Progenitor cell of endocrine pancreas (in vitro differentiated cells): ENCODE measurements at regions not wholly inside any gene's neighbourhood (a gene's known extent, or its start where the extent isn't known, plus 50 kb on each side); places are given as distances from the start of the nearest gene placed in this dataset.

Experiments
- DNase-seq: peaks from one replicate; pipeline ENCODE4 v3.0.0; 2021; ENCODE audit warnings: low spot score; ENCODE audit not compliant: unreplicated experiment
- H3K27ac Mint-ChIP-seq: 2 replicates; pipeline ENCODE4 v1.8.0; 2021; ENCODE audit warnings: mild to moderate bottlenecking, moderate library complexity, mixed read lengths
- H3K27me3 Mint-ChIP-seq: 2 replicates; pipeline ENCODE4 v1.8.0; 2021; ENCODE audit warnings: mixed read lengths
- H3K36me3 Mint-ChIP-seq: 2 replicates; pipeline ENCODE4 v1.8.0; 2022; ENCODE audit warnings: mixed read lengths; ENCODE audit not compliant: insufficient read depth
- H3K4me1 Mint-ChIP-seq: 2 replicates; pipeline ENCODE4 v1.8.0; 2021; ENCODE audit warnings: low read depth, mixed read lengths
- H3K4me3 Mint-ChIP-seq: 2 replicates; pipeline ENCODE4 v1.8.0; 2021; ENCODE audit warnings: low read depth, mild to moderate bottlenecking, moderate library complexity, mixed read lengths
- H3K9me3 Mint-ChIP-seq: 2 replicates; pipeline ENCODE4 v1.8.0; 2021; ENCODE audit warnings: low read depth, mixed read lengths
- TF ChIP-seq, protein P1 (sequence below): fragments of 200-600 bp; sonication (generic); IDR thresholded peaks from one replicate; pipeline ENCODE4 v1.5.0; 2021; ENCODE audit warnings: antibody characterized with exemption, mild to moderate bottlenecking; ENCODE audit not compliant: unreplicated experiment

GRCh38 chr2:195359043-195359735, 297.8 kb upstream of the SLC39A10 start:
- no peaks in the 10 kb centered on the region for H3K27me3 Mint-ChIP-seq
- no peaks in the 10 kb centered on the region for H3K36me3 Mint-ChIP-seq
- TF ChIP-seq, protein P1, sequence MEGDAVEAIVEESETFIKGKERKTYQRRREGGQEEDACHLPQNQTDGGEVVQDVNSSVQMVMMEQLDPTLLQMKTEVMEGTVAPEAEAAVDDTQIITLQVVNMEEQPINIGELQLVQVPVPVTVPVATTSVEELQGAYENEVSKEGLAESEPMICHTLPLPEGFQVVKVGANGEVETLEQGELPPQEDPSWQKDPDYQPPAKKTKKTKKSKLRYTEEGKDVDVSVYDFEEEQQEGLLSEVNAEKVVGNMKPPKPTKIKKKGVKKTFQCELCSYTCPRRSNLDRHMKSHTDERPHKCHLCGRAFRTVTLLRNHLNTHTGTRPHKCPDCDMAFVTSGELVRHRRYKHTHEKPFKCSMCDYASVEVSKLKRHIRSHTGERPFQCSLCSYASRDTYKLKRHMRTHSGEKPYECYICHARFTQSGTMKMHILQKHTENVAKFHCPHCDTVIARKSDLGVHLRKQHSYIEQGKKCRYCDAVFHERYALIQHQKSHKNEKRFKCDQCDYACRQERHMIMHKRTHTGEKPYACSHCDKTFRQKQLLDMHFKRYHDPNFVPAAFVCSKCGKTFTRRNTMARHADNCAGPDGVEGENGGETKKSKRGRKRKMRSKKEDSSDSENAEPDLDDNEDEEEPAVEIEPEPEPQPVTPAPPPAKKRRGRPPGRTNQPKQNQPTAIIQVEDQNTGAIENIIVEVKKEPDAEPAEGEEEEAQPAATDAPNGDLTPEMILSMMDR: no peak
- H3K9me3 Mint-ChIP-seq: peaks cover 5% of the 10 kb centered on the region
- no peak overlapping the region for H3K4me3 Mint-ChIP-seq
- no peak for DNase-seq
- H3K27ac Mint-ChIP-seq: no peak overlapping the region
- H3K4me1 Mint-ChIP-seq: peaks cover 1% of the 10 kb centered on the region

DNA sequence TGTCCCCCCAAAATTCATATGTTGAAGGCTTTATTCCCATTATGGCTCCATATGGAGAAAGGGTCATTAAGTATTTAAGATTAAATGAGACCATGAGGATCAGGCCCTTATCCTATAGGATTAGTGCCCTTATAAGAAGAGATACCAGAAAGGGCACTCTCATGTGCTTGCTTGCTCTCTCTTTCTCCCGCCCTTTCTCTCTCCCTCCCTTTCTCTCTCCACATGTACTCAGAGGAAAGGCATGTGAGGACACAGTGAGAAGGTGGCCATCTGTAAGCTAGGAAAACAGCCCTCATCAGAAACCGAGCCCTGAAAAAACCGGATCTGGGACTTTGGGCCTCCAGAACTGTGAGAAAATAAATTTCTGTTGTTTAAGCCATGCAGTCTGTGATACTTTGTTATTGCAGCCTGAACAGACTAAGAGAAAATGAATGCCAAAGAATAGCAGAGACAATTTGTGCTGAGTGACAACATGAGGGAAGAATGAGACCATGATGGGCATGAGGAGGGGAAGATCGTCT, 300.0 kb upstream of the SLC39A10 start:
- peaks cover 1% of the 10 kb centered on the region for H3K4me1 Mint-ChIP-seq
- peaks cover 5% of the 10 kb centered on the region for H3K9me3 Mint-ChIP-seq
- TF ChIP-seq, protein P1: no peak
- no peak overlapping the region for H3K27ac Mint-ChIP-seq
- H3K36me3 Mint-ChIP-seq: no peaks in the 10 kb centered on the region
- DNase-seq: no peak
- H3K4me3 Mint-ChIP-seq: no peak overlapping the region
- no peaks in the 10 kb centered on the region for H3K27me3 Mint-ChIP-seq

DNA sequence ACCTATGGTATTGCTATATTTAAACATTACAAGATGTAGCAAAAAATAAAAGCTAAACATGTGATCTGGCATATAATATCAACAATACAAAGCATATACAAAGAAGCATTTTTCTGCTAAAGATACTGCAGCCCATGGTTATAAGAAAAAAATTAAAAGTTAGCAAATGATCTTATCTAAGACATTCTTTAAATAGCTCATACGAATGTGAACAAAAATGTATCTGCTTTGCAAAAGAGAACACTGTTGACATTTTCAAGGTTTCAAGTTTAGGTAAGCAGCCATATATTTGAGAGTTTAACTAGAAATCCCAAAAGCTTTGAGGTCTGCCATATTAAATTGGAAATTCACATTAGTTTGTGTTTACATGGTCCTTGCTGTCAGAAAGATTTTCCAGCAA, 301.0 kb upstream of the SLC39A10 start:
- H3K4me1 Mint-ChIP-seq: peaks cover 1% of the 10 kb centered on the region
- H3K27ac Mint-ChIP-seq: no peak overlapping the region
- no peak overlapping the region for H3K4me3 Mint-ChIP-seq
- no peaks in the 10 kb centered on the region for H3K36me3 Mint-ChIP-seq
- TF ChIP-seq, protein P1: no peak
- H3K9me3 Mint-ChIP-seq: peaks cover 5% of the 10 kb centered on the region
- DNase-seq: no peak
- no peaks in the 10 kb centered on the region for H3K27me3 Mint-ChIP-seq

GRCh38 chr2:195352581-195352980, 304.4 kb upstream of the SLC39A10 start:
- Mint-ChIP-seq H3K4me3 (no peak overlapping the region), H3K36me3 (no peaks in the 10 kb centered on the region), H3K9me3 (peaks cover 5% of the 10 kb centered on the region), H3K4me1 (no peaks in the 10 kb centered on the region), H3K27ac (no peak overlapping the region), H3K27me3 (no peaks in the 10 kb centered on the region)
- TF ChIP-seq, protein P1: no peak
- DNase-seq: no peak

DNA sequence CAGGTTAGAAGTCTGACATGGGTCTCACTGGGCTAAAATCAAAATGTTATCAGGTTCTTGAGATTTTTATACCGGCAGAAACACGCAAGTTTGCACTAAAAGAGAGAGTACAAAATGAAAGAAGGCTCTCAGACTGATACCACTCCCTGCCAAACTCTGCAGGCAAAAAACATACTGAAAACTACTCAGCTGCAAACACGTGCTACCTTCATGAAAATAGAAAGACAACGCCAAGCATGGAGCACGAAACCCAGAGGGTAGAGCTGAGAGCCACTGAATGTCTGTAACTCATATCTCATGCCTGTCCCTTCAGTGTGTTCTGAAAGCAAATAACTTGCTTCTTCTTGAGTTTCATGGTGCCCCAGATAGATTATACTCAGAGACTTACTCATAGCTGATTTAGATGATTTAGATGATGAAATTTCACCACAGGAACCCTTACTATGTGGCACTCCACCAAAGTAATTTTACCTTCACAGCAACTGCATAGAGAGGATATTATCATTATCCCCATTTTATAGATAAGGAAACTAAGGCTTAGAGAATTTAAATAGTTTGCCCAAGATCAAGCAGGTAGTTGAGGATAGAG, 313.0 kb upstream of the SLC39A10 start:
- no peak for DNase-seq
- Mint-ChIP-seq H3K27ac (no peak overlapping the region), H3K4me3 (no peak overlapping the region), H3K36me3 (no peaks in the 10 kb centered on the region), H3K27me3 (peaks cover 14% of the 10 kb centered on the region), H3K4me1 (peaks cover 1% of the 10 kb centered on the region), H3K9me3 (no peaks in the 10 kb centered on the region)
- TF ChIP-seq, protein P1: no peak
